ENCODE measurements at regions not wholly inside any gene's neighbourhood (a gene's known extent, or its start where the extent isn't known, plus 50 kb on each side); places are given as distances from the start of the nearest gene placed in this dataset.
A peak's percentile ranks its signal among the peaks of the same experiment; 100 is the strongest.
"Not testable (repeated sequence)": the region's sequence is repeated elsewhere in the genome, so short reads cannot be mapped to it uniquely, and the experiment has no call there.

DNA sequence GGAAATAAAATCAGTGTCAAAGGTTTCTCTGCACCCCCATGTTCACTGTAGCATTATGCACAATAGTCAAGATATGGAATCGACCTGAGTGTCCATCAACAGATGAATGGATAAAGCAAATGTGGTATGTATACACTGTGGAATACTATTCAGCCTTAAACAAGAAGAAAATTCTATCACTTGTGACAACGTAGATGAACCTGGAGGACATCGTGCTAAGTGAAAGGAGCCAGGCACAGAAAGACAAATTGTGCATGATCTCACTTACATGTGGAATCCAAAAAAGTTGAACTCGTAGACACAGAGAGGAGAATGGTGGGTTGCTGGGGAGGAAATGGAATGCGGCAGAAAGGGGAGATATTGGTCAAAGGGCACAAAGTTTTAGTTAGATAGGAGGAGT, 136.3 kb upstream of the ESR1 start:
- no peak for DNase-seq

DNA sequence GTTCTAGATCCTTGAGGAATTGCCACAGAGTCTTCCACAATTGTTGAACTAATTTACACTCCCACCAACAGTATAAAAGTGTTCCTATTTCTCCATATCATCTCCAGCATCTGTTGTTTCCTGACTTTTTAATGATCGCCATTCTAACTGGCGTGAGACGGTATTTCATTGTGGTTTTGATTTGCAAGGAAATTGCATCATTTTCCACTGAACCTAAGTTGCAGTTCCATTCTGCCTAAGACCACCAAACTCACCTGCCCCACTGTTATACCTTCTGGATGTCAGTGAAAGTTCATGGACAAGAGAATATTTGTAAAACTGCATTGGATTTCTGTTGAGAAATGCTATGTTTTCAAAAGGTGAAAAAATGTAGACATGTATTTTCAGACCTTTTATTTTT, 132.9 kb upstream of the ESR1 start:
- no peak for DNase-seq

- DNase-seq: peak; percentile 3
Observed at GRCh38 chr6:151675746-151676459, 131.6 kb upstream of the ESR1 start.

DNA sequence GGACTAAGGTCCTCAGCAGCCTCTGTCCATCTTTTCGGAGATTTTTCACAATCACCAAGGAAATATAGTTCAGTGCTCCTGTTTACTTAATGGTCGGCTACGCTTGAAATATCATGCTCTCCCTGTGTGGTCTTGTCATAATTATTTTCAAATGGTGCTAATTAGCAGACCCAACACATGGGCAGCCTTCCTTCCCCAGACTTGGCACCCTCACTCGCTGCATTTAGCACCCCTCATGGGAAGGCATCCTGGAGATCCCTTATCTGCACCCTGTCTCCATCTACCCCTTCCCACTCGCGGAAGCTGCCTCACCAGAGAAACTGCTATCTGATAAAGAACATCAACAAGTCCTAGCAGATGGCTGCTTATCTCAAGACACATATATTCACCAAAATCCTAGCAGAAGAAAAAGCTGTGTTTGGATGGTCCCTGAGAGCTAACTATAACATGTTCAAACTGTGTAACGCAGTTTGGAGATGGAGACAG, 131.0 kb upstream of the ESR1 start:
- no peak for DNase-seq

GRCh38 chr6:151677404-151677803, 130.1 kb upstream of the ESR1 start:
- DNase-seq: no peak

- DNase-seq: no peak
Observed at GRCh38 chr6:151679081-151679480, 128.4 kb upstream of the ESR1 start.

DNA sequence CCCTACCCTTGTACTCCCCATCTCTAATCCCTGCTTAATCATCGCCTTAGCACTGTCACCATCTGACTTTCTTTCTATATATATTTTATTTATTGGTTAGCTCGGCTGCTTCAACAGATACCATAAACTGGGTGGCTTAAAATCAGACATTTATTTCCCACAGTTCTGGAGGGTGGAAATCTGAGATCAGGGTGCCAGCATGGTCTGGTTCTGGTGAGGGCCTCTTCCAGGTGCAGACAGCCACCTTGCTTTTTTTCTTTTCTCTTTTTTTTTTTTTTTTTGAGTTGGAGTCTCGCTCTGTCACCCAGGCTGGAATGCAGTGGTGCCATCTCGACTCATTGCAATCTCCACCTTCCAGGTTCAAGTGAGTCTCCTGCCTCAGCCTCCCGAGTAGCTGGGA, 127.5 kb upstream of the ESR1 start:
- DNase-seq: no peak

DNA sequence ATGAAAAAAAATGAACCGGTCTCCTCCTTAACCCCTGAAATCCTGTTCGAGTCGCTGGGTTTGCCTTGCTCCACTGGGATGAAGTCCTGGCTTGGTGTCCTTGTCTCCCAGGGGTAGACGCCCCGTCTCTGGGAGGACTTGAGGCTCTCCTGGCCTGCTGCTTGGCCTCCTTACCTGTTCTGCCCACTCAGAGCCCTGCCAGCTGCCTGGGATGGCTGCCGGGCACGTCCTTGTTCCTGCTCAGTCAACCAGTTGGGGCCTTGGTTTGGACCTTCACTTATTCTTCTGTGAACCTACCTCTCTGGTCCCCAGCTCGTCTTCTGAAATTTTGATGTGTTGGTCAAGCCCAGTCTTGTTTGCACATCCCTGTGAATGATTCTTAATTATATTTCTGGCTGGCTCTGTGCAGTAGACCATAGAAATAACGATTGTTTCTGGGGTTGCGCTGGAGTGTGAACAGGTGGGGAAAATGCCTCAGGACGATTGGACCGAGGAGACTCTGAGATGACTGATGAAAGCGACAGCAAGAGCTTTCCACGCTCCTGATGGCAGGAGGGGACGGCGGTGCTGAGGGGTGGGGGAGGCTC, 126.5 kb upstream of the ESR1 start:
- no peak for DNase-seq

DNA sequence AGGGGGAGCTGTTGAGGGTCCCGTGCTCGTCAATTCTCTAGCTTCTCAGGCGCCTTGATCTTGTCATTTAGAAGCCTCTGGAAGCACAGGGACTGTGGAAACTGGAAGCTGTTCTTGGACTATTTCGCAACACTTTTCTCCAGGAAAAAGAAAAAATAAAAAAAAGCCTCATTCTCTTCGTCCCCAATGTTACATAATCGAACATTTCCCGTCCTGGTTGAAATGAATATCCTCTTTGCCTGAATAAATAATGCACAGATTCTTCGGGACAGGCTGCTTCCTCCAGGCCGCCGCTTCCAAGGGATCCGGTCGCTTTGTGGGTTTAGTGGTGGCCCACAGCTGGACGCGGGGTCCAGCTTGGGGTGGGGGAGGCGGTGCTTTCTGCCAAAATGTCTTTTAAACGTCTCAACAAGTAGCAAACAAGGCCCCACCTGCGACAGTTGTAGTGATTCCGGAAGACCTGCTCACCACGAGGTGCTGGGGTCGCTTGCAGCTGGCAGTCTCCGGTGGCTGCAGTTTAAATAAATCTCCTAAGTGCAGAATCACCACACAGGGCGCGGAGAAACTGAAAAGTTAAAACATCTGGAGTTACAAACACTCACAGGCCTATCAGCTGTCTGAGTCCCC, 125.9 kb upstream of the ESR1 start:
- peak; percentile 4 for DNase-seq

DNA sequence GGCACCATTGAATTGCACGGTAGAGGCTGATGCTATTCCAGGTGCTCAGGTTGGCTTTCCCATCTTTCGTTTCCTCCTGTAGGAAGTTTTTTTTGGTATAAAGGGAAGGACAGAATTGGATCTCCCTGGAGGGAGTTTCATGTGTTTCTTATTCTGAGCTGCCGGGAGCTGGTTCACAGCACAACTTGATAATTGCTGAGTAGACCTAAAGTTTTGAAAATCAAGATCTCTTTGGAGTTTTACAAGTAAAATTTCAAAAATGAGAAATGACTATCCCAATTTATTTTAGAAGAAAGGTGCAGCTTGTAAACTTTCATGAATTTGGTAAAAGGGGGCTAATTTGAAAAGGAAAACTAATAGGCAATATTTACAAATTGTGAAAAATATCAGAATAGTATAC, 125.2 kb upstream of the ESR1 start:
- no peak for DNase-seq

DNA sequence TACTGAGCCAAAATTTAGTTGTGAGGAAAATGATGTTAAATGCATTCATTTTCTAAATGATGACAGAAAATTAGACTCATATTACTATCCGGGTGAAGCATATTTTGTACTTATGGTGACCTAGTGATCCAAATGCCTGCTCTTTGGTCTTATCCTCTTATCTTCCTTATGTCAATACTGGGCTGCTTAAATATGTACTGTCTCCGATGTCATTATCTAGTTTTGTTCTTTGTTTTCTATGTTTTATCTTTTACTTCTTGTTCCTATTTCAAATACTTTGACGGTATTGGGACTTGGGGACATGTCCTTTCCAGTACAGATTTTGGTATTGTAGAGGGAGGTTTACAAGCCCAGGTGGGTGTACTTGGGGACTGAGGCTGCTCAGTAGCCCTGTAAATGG, 124.6 kb upstream of the ESR1 start:
- no peak for DNase-seq

GRCh38 chr6:151683381-151683780, 124.1 kb upstream of the ESR1 start:
- no peak for DNase-seq

DNA sequence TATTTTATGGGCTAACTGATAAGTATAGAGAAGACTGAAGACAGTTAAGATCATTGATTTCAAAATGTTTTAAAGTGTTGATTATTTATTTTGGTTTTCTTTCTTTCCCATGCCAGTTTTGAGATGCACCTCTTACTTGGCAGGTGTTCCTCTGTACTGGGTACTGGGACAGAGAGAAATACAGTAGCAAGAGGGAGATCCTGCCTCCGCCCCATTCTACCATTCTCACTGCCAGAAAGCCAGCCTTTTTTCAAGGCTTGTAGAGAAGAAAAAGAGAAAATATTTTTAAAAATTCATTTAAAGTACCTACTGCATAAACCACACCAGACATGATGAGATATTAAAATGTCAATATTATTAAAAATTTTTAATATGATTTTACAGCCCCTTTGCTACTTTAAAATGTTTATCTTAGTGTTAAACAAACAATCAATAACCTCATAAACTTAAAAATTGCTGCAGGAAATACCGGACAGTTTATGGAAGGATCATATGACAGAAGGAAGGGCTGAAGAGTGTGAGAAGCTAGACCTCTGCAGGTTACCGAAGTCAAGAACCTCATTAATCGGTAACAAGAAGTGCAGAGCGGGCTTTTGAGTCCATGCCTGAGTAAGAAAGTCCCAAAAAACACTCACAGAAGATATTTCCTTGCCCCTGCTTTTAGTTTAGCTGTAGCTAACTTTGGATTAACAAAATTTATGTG, 117.8 kb upstream of the ESR1 start:
- no peak for DNase-seq

DNA sequence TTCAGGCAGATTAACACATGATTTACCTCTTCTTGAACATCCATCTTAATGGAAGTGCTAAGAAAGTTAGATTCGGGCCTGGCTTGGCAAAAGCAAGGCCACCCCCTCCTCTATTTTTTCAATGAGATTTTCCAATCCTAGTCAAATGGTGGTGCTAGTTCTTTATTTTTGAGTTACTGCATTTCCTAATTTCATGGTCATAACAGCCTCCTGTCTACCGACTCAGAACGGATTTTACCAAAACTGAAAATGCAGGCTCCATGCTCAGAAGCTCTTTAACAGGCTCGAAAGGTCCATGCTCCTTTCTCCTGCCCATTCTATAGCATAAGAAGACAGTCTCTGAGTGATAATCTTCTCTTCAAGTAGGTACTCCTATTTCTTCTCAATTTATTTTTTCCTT, 117.2 kb upstream of the ESR1 start:
- DNase-seq: peak; percentile 30

DNA sequence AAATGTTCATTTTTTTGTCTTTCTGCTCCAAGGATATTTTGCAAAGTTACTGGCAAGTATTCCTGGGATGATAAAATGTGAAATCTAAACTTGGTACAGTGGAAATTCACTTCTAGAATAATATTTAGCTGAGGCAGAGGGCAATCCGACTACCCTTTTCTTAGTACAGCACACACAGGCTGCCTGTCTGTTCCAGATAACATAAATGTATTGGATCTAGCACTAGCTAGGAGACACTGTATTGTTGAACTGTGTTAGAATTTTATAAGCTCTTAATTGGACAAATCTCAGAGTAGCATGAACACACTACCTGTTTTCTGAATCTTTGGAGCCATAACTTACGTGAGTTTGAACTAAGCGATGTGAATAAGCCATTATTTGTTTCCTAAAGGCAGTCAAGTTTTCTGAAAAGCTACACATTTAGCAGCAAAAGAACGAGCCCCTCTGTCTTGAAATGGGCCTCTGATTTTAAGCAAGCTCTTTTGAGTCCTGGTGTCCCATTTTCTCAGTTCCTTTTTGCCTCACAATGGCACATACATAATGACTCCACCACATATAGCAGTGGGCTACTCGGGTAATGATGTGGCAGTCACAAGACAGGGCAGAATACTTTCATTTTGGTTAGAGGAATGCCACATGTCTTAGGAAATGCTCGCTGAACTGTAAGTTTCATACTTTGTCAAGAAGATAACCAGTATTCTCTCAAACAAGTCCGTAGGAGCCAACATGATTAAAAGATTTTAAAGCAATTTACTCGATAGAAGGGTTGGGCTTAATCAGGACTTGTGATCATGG, 116.5 kb upstream of the ESR1 start:
- DNase-seq: peak; percentile 30

DNA sequence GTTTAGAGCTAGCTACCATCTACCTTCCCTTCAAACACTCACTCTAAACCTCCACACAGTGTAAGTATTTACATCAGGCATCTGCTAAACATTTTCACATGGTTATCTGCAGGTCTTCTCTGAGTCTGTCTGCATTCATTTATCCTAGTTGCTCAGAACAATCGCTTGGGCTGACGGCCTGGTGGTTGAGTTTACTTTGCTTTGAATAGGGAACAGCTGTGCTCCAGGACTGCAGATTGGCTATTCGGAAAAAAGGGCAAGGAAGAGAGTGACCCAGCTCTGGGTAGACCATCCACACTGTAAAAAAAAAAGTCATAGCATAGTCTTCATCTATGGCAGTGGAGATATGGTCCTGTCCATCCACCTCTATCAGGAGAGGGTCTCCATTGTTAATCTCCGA, 115.3 kb upstream of the ESR1 start:
- no peak for DNase-seq

DNA sequence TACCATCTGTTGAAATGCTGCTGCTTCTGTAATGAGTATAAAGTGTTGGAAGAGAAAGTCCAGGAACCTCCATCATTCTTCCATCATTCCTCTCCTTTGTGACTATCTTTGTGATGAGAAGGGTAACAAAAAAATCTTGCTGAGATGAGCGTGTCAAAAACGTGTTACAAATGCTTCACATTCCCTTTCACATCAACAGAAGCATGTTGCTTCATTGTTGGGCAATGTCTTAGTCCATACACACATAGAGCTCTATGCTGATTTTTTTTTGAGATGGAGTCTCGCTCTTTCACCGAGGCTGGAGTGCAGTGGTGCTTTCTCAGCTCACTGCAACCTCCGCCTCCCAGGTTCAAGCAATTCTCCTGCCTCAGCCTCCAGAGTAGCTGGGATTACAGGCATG, 114.1 kb upstream of the ESR1 start:
- no peak for DNase-seq

DNA sequence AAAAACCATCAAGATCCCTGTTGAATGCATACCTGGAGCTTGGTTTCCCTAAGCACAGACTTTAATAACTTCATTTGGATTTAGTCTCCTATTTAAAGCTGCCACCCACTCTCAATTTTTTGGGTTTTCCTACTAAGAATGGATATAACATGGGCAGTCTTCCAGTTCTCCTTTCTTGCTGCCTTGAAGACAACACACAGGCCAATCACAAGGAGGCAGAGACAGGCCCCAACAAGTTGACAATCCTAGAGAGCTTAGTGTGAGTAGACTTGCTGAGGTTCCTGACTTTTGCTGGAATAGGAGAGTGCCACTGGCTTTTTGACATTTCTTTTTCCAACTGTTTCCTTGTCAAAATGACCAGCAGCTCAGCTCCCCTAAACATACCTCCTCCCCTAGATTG, 112.3 kb upstream of the ESR1 start:
- no peak for DNase-seq

DNA sequence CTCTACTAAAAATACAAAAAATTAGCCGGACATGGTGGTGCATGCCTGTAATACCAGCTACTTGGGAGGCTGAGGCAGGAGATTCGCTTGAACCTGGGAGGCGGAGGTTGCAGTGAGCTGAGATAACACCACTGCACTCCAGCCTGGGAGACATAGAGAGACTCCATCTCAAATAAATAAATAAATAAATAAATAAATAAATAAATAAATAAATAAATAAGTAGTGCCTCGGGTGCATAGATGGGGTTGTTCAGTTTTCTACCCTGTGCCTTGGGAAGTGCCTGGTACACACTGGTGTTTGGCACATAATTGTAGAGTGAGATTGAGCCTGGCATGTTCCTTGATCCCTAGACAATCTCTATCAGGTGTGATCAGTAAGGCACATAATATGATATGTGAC, 111.2 kb upstream of the ESR1 start:
- not testable (repeated sequence) for DNase-seq

- no peak for DNase-seq
Observed at GRCh38 chr6:151698931-151699700, 108.4 kb upstream of the ESR1 start.

DNA sequence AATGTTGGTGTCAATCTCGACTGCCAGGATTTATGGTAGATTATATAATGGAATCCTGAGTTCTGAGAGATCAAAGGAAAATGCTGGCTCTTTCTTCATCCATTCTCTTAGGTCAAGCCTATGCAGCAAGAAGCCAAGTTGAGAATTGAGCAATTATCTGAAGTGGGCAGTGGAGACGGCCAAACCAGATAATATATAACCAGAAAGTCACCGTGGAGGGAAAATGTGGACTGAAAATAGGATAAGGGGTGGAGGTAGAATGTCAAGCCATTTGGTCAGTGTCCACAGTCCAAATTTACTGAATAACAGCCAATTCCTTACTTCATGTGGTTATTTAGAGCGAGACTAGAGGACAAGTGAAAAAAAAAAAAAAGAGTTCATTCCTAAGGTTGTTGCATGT, 107.8 kb upstream of the ESR1 start:
- no peak for DNase-seq

DNA sequence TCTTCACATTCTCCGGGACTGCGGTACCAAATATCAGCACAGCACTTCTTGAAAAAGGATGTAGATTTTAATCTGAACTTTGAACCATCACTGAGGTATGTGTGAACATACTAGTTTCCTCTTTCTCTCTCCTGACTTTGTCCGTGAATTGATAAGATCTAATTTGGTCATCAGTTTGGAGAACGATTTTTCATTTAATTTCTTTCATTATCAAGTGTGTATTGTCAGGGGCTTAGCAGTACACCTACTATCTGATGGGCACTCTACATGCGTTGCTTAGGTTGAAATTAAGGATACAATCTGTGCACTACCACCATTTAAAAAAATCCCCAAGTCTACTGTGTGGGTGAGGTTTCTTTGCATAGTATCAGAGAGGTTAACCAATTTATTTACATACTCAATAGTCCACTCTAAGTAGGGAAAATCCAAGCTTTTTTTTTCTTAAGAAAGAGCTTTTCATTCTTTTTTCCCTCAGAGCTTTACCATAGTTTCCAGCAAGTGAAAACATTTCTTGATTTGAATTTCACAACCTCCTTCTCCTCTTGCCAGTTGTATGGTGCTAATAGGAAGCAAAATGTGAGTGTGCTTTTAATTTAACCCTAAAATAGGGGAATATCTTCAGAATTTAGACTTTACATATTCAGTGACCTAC, 105.4 kb upstream of the ESR1 start:
- no peak for DNase-seq
